ENCODE measurements at regions not wholly inside any gene's neighbourhood (a gene's known extent, or its start where the extent isn't known, plus 50 kb on each side); places are given as distances from the start of the nearest gene placed in this dataset.

DNA sequence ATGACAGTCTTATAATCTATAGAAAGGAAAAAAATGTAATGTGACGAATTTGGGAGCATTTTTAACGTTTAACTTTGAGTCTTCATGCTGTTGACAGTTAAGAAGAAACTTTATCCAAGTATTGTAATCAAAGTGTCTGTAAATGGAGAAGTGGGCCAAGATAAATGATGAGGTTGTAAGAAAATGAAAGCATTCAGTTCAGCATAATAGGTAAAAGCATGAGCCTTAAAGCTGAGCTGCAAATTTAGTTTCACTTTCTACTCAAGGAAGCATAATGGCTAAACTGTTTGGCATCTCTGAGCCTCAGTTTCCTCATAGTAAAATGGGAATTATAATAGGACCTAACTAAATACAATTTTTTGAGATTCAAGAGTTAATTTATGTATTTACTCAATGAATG is 1554.8 kb downstream of the KCNT2 start:
- DNase-seq (ENCODE audit: low read depth, low spot score) (no peak), ATAC-seq (peak; percentile 48; the same call in 1 of the 3 replicates), FAIRE-seq (no peak)
- no peak overlapping the region for H3K9ac ChIP-seq (ENCODE audit: control insufficient read depth, insufficient read depth, low read length)
- ChIA-PET SMC1A (ENCODE audit: uncharacterized antibody, unreplicated experiment) (no interaction called here), RAD21 (ENCODE audit: unreplicated experiment) (no interaction called here), POLR2A (no interaction called here), CTCF (no interaction called here)
- 0% methylated on average over 2 of the region's 2 CpGs for WGBS (ENCODE audit: insufficient coverage, insufficient replicate concordance, low lambda C conversion rate, missing lambda C conversion rate)
- no peaks in the 10 kb centered on the region for H3K27me3 ChIP-seq (replicated peaks in 1 of 2; ENCODE audit: control insufficient read depth in 2 of 2, insufficient read depth in 2 of 2, low read length in 1 of 2)
- no peak overlapping the region for H3K27ac ChIP-seq (ENCODE audit: control insufficient read depth, insufficient read depth)
- no peaks in the 10 kb centered on the region for H3K36me3 ChIP-seq (ENCODE audit: control insufficient read depth in 2 of 2, insufficient read depth in 2 of 2, low read length in 1 of 2)
- no peak overlapping the region for H3K4me2 ChIP-seq (ENCODE audit: control insufficient read depth, insufficient read depth)
- no peaks in the 10 kb centered on the region for H4K20me1 ChIP-seq (ENCODE audit: control insufficient read depth, insufficient read depth)
- H3K79me2 ChIP-seq (ENCODE audit: control insufficient read depth, insufficient read depth, low read length) = no peaks in the 10 kb centered on the region
- BruUV-seq (replicated peaks) = no TSS peak
- no peak overlapping the region for H3K4me3 ChIP-seq
- intact Hi-C loops (cut with micrococcal nuclease; ENCODE audit: unreplicated experiment) (no loop called here), in situ Hi-C loops (cut with MboI) (no loop called here)
- no peak overlapping the region for H2AFZ ChIP-seq (ENCODE audit: control insufficient read depth, low read depth, low read length)
- no peaks in the 10 kb centered on the region for H3K4me1 ChIP-seq (ENCODE audit: control insufficient read depth, insufficient read depth, low read length)
- H3K9me3 ChIP-seq (replicated peaks; ENCODE audit: control insufficient read depth, insufficient read depth, low read length) = no peaks in the 10 kb centered on the region
- TF ChIP-seq, protein P1, sequence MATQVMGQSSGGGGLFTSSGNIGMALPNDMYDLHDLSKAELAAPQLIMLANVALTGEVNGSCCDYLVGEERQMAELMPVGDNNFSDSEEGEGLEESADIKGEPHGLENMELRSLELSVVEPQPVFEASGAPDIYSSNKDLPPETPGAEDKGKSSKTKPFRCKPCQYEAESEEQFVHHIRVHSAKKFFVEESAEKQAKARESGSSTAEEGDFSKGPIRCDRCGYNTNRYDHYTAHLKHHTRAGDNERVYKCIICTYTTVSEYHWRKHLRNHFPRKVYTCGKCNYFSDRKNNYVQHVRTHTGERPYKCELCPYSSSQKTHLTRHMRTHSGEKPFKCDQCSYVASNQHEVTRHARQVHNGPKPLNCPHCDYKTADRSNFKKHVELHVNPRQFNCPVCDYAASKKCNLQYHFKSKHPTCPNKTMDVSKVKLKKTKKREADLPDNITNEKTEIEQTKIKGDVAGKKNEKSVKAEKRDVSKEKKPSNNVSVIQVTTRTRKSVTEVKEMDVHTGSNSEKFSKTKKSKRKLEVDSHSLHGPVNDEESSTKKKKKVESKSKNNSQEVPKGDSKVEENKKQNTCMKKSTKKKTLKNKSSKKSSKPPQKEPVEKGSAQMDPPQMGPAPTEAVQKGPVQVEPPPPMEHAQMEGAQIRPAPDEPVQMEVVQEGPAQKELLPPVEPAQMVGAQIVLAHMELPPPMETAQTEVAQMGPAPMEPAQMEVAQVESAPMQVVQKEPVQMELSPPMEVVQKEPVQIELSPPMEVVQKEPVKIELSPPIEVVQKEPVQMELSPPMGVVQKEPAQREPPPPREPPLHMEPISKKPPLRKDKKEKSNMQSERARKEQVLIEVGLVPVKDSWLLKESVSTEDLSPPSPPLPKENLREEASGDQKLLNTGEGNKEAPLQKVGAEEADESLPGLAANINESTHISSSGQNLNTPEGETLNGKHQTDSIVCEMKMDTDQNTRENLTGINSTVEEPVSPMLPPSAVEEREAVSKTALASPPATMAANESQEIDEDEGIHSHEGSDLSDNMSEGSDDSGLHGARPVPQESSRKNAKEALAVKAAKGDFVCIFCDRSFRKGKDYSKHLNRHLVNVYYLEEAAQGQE (IDR thresholded peaks at IDR 0.05; ENCODE audit: low read depth, low read length) = no peak
- TF ChIP-seq, protein P2, sequence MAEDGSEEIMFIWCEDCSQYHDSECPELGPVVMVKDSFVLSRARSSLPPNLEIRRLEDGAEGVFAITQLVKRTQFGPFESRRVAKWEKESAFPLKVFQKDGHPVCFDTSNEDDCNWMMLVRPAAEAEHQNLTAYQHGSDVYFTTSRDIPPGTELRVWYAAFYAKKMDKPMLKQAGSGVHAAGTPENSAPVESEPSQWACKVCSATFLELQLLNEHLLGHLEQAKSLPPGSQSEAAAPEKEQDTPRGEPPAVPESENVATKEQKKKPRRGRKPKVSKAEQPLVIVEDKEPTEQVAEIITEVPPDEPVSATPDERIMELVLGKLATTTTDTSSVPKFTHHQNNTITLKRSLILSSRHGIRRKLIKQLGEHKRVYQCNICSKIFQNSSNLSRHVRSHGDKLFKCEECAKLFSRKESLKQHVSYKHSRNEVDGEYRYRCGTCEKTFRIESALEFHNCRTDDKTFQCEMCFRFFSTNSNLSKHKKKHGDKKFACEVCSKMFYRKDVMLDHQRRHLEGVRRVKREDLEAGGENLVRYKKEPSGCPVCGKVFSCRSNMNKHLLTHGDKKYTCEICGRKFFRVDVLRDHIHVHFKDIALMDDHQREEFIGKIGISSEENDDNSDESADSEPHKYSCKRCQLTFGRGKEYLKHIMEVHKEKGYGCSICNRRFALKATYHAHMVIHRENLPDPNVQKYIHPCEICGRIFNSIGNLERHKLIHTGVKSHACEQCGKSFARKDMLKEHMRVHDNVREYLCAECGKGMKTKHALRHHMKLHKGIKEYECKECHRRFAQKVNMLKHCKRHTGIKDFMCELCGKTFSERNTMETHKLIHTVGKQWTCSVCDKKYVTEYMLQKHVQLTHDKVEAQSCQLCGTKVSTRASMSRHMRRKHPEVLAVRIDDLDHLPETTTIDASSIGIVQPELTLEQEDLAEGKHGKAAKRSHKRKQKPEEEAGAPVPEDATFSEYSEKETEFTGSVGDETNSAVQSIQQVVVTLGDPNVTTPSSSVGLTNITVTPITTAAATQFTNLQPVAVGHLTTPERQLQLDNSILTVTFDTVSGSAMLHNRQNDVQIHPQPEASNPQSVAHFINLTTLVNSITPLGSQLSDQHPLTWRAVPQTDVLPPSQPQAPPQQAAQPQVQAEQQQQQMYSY (CRISPR knock-in tag; IDR thresholded peaks at IDR 0.05) = no peak
- TF ChIP-seq CEBPB (IDR thresholded peaks at IDR 0.05; ENCODE audit: borderline replicate concordance in 1 of 2, low read depth in 2 of 2, low read length in 2 of 2) = no peak
- no peak for TF ChIP-seq DPF2 (IDR thresholded peaks at IDR 0.05)
- TF ChIP-seq CHD1 (IDR thresholded peaks at IDR 0.05; ENCODE audit: low read depth, low read length) = no peak
- TF ChIP-seq, protein P3, sequence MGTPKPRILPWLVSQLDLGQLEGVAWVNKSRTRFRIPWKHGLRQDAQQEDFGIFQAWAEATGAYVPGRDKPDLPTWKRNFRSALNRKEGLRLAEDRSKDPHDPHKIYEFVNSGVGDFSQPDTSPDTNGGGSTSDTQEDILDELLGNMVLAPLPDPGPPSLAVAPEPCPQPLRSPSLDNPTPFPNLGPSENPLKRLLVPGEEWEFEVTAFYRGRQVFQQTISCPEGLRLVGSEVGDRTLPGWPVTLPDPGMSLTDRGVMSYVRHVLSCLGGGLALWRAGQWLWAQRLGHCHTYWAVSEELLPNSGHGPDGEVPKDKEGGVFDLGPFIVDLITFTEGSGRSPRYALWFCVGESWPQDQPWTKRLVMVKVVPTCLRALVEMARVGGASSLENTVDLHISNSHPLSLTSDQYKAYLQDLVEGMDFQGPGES (IDR thresholded peaks at IDR 0.05) = no peak
- TF ChIP-seq FOXK2 (IDR thresholded peaks at IDR 0.05) = no peak
